HepG2 (cell line): ENCODE measurements at regions not wholly inside any gene's neighbourhood (a gene's known extent, or its start where the extent isn't known, plus 50 kb on each side); places are given as distances from the start of the nearest gene placed in this dataset.

Experiments
- ATAC-seq: fragments of 200-7000 bp; cut with Tn5 transposase; 3 replicates; pipeline ENCODE4 v1.9.1; 2020; ENCODE audit warnings: mild to moderate bottlenecking, moderate library complexity
- BruUV-seq: library from RNA; stranded (reverse); fragments of 400-500 nt; replicated peaks from 2 replicates; lab custom pipeline; 2021; lab: Mats Ljungman, UMichigan
- CTCF ChIA-PET: fragments of 300-600 bp; formaldehyde crosslinking; extraction: SDS; loops from one replicate; lab custom pipeline; 2021; ENCODE audit warnings: low total read pairs, inconsistent platforms, low intra/inter-chr PET ratio; lab: Yijun Ruan, JAX
- POLR2A ChIA-PET: fragments of 350-600 bp; sonication (Branson Sonifier 250); formaldehyde crosslinking; loops from one replicate; lab custom pipeline; 2020; ENCODE audit warnings: antibody characterized with exemption, inconsistent platforms; lab: Yijun Ruan, JAX
- DNase-seq: peaks from one replicate; pipeline ENCODE4 v3.0.0-alpha.2; 2015; ENCODE audit warnings: low spot score
- FAIRE-seq: peaks from 3 replicates; lab custom pipeline; 2011; peaks lifted over from hg19 to GRCh38; lab: Jason Lieb, UNC
- H2AFZ ChIP-seq: one replicate; pipeline ENCODE4 v1.6.1; 2011; ENCODE audit warnings: low read length, inconsistent platforms
- H3K27ac ChIP-seq: fragments of 300-600 bp; 3 replicates; pipeline ENCODE4 v1.8.0; 2011; ENCODE audit warnings: mixed run types, mild to moderate bottlenecking, mixed read lengths, low read length, inconsistent platforms; ENCODE audit not compliant: insufficient read depth; ENCODE audit errors: extremely low read length
- H3K27me3 ChIP-seq, 2 experiments: fragments of 200-600 bp in 1 of 2; 2 replicates in 1 of 2; 3 replicates in 1 of 2; pipeline versions ENCODE4 v1.6.0 to v1.8.0; 2011; ENCODE audit warnings: low read length in 2 of 2, mild to moderate bottlenecking in 2 of 2, moderate library complexity in 2 of 2, inconsistent platforms in 1 of 2; ENCODE audit not compliant: insufficient read depth in 2 of 2, control insufficient read depth in 1 of 2
- H3K36me3 ChIP-seq, 2 experiments: fragments of 200-600 bp in 1 of 2; replicated peaks in 1 of 2; 2 replicates in 1 of 2; 3 replicates in 1 of 2; pipeline versions ENCODE4 v1.5.1 to v1.8.0; 2011; ENCODE audit warnings: low read length in 2 of 2, inconsistent platforms in 1 of 2; ENCODE audit not compliant: insufficient read depth in 2 of 2, control insufficient read depth in 1 of 2
- H3K4me1 ChIP-seq: 2 replicates; pipeline ENCODE4 v1.5.1; 2012; ENCODE audit warnings: low read length, inconsistent platforms; ENCODE audit not compliant: insufficient read depth
- H3K4me2 ChIP-seq: 2 replicates; pipeline ENCODE4 v1.6.0; 2011; ENCODE audit warnings: low read depth, low read length, inconsistent platforms
- H3K4me3 ChIP-seq, 3 experiments: fragments of 200-600 bp in 1 of 3; sonication (generic), shearing (Covaris generic) in 1 of 3; replicated peaks in 1 of 3; 2 replicates each; pipeline ENCODE4 v1.5.1; 2011 to 2016; ENCODE audit warnings: low read length in 3 of 3, inconsistent platforms in 2 of 3, low read depth in 2 of 3, mild to moderate bottlenecking in 2 of 3, control low read depth in 1 of 3, mixed read lengths in 1 of 3; ENCODE audit not compliant: insufficient read depth in 1 of 3
- H3K79me2 ChIP-seq: one replicate; pipeline ENCODE4 v1.6.1; 2011; ENCODE audit warnings: low read length, inconsistent platforms; ENCODE audit not compliant: insufficient read depth
- H3K9ac ChIP-seq: 2 replicates; pipeline ENCODE4 v1.6.0; 2011; ENCODE audit warnings: mild to moderate bottlenecking, low read depth, low read length, inconsistent platforms; ENCODE audit not compliant: insufficient read depth
- H3K9me3 ChIP-seq: 2 replicates; pipeline ENCODE4 v1.5.1; 2012; ENCODE audit warnings: mild to moderate bottlenecking, low read length
- H4K20me1 ChIP-seq: 2 replicates; pipeline ENCODE4 v1.6.0; 2011; ENCODE audit warnings: inconsistent platforms, mild to moderate bottlenecking, low read length, moderate library complexity; ENCODE audit not compliant: insufficient read depth
- ELF3 ChIP-seq: IDR thresholded peaks from 2 replicates; pipeline ENCODE4 v1.6.1; 2016; ENCODE audit warnings: missing genetic modification reagents, missing compliant biosample characterization
- EZH2 ChIP-seq: conservative IDR thresholded peaks from 2 replicates; pipeline ENCODE4 v1.6.1; 2012; ENCODE audit warnings: mild to moderate bottlenecking, low read depth, low read length, moderate library complexity
- GFI1 ChIP-seq: sonication (generic); formaldehyde crosslinking; IDR thresholded peaks from 2 replicates; pipeline ENCODE4 v1.5.0; 2020; ENCODE audit warnings: missing genetic modification reagents, mild to moderate bottlenecking, borderline replicate concordance
- JUNB ChIP-seq: sonication (generic); formaldehyde crosslinking; IDR thresholded peaks from 2 replicates; pipeline ENCODE4 v1.8.0; 2022; ENCODE audit warnings: missing genetic modification reagents, mild to moderate bottlenecking, borderline replicate concordance
- KMT2A ChIP-seq: sonication (generic); formaldehyde crosslinking; IDR thresholded peaks from 2 replicates; pipeline ENCODE4 v1.4.0; 2020; ENCODE audit warnings: missing genetic modification reagents
- MAFG ChIP-seq: sonication (generic); formaldehyde crosslinking; IDR thresholded peaks from 2 replicates; pipeline ENCODE4 v1.5.1; 2020; ENCODE audit warnings: mild to moderate bottlenecking, missing genetic modification reagents
- MTF1 ChIP-seq: sonication (generic); formaldehyde crosslinking; IDR thresholded peaks from 2 replicates; pipeline ENCODE4 v1.5.0; 2020; ENCODE audit warnings: missing genetic modification reagents
- NFE2 ChIP-seq: sonication (generic); formaldehyde crosslinking; IDR thresholded peaks from 2 replicates; pipeline ENCODE4 v1.4.0; 2020; ENCODE audit warnings: missing genetic modification reagents
- SIN3B ChIP-seq: fragments of 150-350 bp; IDR thresholded peaks from 2 replicates; pipeline ENCODE4 v1.6.1; 2014; ENCODE audit warnings: low read length
- STAG1 ChIP-seq: sonication (generic); formaldehyde crosslinking; IDR thresholded peaks from 2 replicates; pipeline ENCODE4 v1.4.0; 2020; ENCODE audit warnings: missing genetic modification reagents
- TEAD2 ChIP-seq: sonication (generic); formaldehyde crosslinking; IDR thresholded peaks from 2 replicates; pipeline ENCODE4 v1.9.0; 2021; ENCODE audit warnings: missing genetic modification reagents
- TIGD3 ChIP-seq: sonication (generic); formaldehyde crosslinking; IDR thresholded peaks from 2 replicates; pipeline ENCODE4 v1.5.1; 2020; ENCODE audit warnings: mild to moderate bottlenecking, missing genetic modification reagents, borderline replicate concordance
- XRCC5 ChIP-seq: fragments of 200-400 bp; formaldehyde crosslinking; optimal IDR thresholded peaks from 2 replicates; pipeline ENCODE3; 2017; ENCODE audit warnings: mild to moderate bottlenecking, low read length
- ZNF678 ChIP-seq: sonication (generic); formaldehyde crosslinking; IDR thresholded peaks from 2 replicates; pipeline ENCODE4 v1.4.0; 2020; ENCODE audit warnings: mild to moderate bottlenecking, missing genetic modification reagents
- ZNF737 ChIP-seq: sonication (generic); formaldehyde crosslinking; IDR thresholded peaks from 2 replicates; pipeline ENCODE4 v1.5.0; 2020; ENCODE audit warnings: missing genetic modification reagents, mild to moderate bottlenecking, borderline replicate concordance
- WGBS: methylation state at CpG from one replicate; pipeline ENCODE4 v1.1.6; 2017; ENCODE audit warnings: low lambda C conversion rate; 5-methylcytosine and 5-hydroxymethylcytosine counted together
- in situ Hi-C: cut with HindIII; loops from 2 replicates; pipeline ENCODE4 v1.10.0; 2017; ENCODE audit warnings: low pct_unique_long_range_greater_than_20kb; ENCODE audit not compliant: extremely low pct_ligation_motif_present
- intact Hi-C: fragments of 100-400 bp; cut with micrococcal nuclease; formaldehyde crosslinking; loops from one replicate; pipeline ENCODE4 v1.10.0; 2022; ENCODE audit not compliant: unreplicated experiment
- TF ChIP-seq, protein P1 (sequence below): sonication (generic); formaldehyde crosslinking; IDR thresholded peaks from 2 replicates; pipeline ENCODE4 v1.8.1; 2022; ENCODE audit warnings: mild to moderate bottlenecking, missing genetic modification reagents
- TF ChIP-seq, protein P2 (sequence below): IDR thresholded peaks from 2 replicates; pipeline ENCODE4 v1.6.1; 2012; ENCODE audit warnings: low read length, improper control_type of control experiment
- TF ChIP-seq, protein P3 (sequence below): sonication (generic); formaldehyde crosslinking; IDR thresholded peaks from 2 replicates; pipeline ENCODE4 v1.9.0; 2022; ENCODE audit warnings: missing genetic modification reagents, mild to moderate bottlenecking, borderline replicate concordance

GRCh38 chr9:78668148-78668832 lies 371.4 kb downstream of the PSAT1 start:
- DNase-seq = no peak
- FAIRE-seq = no peak
- Histone ChIP-seq H3K27ac (no peak overlapping the region), H3K9ac (no peak overlapping the region), H3K36me3 (no peaks in the 10 kb centered on the region), H3K4me2 (no peak overlapping the region), H3K4me3 (no peak overlapping the region), H3K27me3 (no peaks in the 10 kb centered on the region), H2AFZ (no peak overlapping the region), H3K4me1 (no peaks in the 10 kb centered on the region), H3K79me2 (no peaks in the 10 kb centered on the region), H4K20me1 (no peaks in the 10 kb centered on the region), H3K9me3 (no peaks in the 10 kb centered on the region)
- no peak for ATAC-seq
- 5% methylated on average over 4 of the region's 4 CpGs for WGBS
- BruUV-seq = no TSS peak
- intact Hi-C loops (no loop called here), in situ Hi-C loops (no loop called here)
- ChIA-PET CTCF (no interaction called here), POLR2A (no interaction called here)
- TF ChIP-seq MAFG (CRISPR knock-in tag) = no peak
- TF ChIP-seq TEAD2 (CRISPR knock-in tag) = no peak
- no peak for TF ChIP-seq ZNF678 (CRISPR knock-in tag)
- no peak for TF ChIP-seq STAG1 (CRISPR knock-in tag)
- TF ChIP-seq, protein P1, sequence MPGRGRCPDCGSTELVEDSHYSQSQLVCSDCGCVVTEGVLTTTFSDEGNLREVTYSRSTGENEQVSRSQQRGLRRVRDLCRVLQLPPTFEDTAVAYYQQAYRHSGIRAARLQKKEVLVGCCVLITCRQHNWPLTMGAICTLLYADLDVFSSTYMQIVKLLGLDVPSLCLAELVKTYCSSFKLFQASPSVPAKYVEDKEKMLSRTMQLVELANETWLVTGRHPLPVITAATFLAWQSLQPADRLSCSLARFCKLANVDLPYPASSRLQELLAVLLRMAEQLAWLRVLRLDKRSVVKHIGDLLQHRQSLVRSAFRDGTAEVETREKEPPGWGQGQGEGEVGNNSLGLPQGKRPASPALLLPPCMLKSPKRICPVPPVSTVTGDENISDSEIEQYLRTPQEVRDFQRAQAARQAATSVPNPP (CRISPR knock-in tag) = no peak
- no peak for TF ChIP-seq ZNF737 (CRISPR knock-in tag)
- no peak for TF ChIP-seq NFE2 (CRISPR knock-in tag)
- TF ChIP-seq GFI1 (CRISPR knock-in tag) = no peak
- TF ChIP-seq EZH2 = no peak
- no peak for TF ChIP-seq ELF3 (CRISPR knock-in tag)
- no peak for TF ChIP-seq JUNB (CRISPR knock-in tag)
- TF ChIP-seq, protein P2, sequence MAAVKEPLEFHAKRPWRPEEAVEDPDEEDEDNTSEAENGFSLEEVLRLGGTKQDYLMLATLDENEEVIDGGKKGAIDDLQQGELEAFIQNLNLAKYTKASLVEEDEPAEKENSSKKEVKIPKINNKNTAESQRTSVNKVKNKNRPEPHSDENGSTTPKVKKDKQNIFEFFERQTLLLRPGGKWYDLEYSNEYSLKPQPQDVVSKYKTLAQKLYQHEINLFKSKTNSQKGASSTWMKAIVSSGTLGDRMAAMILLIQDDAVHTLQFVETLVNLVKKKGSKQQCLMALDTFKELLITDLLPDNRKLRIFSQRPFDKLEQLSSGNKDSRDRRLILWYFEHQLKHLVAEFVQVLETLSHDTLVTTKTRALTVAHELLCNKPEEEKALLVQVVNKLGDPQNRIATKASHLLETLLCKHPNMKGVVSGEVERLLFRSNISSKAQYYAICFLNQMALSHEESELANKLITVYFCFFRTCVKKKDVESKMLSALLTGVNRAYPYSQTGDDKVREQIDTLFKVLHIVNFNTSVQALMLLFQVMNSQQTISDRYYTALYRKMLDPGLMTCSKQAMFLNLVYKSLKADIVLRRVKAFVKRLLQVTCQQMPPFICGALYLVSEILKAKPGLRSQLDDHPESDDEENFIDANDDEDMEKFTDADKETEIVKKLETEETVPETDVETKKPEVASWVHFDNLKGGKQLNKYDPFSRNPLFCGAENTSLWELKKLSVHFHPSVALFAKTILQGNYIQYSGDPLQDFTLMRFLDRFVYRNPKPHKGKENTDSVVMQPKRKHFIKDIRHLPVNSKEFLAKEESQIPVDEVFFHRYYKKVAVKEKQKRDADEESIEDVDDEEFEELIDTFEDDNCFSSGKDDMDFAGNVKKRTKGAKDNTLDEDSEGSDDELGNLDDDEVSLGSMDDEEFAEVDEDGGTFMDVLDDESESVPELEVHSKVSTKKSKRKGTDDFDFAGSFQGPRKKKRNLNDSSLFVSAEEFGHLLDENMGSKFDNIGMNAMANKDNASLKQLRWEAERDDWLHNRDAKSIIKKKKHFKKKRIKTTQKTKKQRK = no peak
- no peak for TF ChIP-seq SIN3B
- TF ChIP-seq MTF1 (CRISPR knock-in tag) = no peak
- TF ChIP-seq KMT2A (CRISPR knock-in tag) = no peak
- TF ChIP-seq, protein P3, sequence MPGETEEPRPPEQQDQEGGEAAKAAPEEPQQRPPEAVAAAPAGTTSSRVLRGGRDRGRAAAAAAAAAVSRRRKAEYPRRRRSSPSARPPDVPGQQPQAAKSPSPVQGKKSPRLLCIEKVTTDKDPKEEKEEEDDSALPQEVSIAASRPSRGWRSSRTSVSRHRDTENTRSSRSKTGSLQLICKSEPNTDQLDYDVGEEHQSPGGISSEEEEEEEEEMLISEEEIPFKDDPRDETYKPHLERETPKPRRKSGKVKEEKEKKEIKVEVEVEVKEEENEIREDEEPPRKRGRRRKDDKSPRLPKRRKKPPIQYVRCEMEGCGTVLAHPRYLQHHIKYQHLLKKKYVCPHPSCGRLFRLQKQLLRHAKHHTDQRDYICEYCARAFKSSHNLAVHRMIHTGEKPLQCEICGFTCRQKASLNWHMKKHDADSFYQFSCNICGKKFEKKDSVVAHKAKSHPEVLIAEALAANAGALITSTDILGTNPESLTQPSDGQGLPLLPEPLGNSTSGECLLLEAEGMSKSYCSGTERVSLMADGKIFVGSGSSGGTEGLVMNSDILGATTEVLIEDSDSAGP (CRISPR knock-in tag) = no peak
- TF ChIP-seq XRCC5 = no peak
- TF ChIP-seq TIGD3 (CRISPR knock-in tag) = no peak
